ENCODE measurements at regions not wholly inside any gene's neighbourhood (a gene's known extent, or its start where the extent isn't known, plus 50 kb on each side); places are given as distances from the start of the nearest gene placed in this dataset.

DNA sequence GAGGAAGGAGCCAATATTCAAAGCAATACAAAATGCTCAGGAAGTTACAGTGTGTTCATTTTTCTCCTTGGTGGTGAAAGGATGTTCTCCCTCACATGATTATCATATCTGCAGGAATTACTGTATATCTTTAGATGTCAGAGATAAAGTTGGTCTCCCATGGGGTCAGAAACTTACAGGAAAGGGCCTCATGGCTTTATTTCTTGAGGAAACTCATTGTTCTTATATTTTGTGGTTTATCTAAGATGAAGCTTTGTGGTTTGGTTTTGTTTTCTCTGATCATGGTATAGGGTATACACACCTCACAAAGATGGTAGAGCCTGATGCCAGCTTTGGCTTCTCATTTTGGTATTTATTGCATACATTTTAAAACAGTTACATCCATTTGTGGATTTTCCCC lies 100.5 kb upstream of the STXBP5 start:
- no peak overlapping the region for H3K4me3 ChIP-seq (ENCODE audit: control extremely low read depth in 1 of 5, extremely low read depth in 1 of 5, insufficient read depth in 1 of 5, low read depth in 2 of 5, low read length in 4 of 5)
- Mint-ChIP-seq H3K27me3 (no peaks in the 10 kb centered on the region), H3K4me3 (no peak overlapping the region), H3K27ac (no peak overlapping the region), H3K4me1 (peaks cover 3% of the 10 kb centered on the region), H3K9me3 (ENCODE audit: insufficient read depth) (no peaks in the 10 kb centered on the region)
- CTCF ChIA-PET: no interaction called here
- H2AFZ ChIP-seq (ENCODE audit: insufficient read depth, low read depth, low read length, poor library complexity, severe bottlenecking): no peak overlapping the region
- intact Hi-C loops (cut with micrococcal nuclease): no loop called here
- ATAC-seq (ENCODE audit: low read depth) (no peak), DNase-seq (no peak)
- H3K27ac ChIP-seq (ENCODE audit: low read length in 2 of 2): no peak overlapping the region
- no peaks in the 10 kb centered on the region for H3K36me3 ChIP-seq (replicated peaks in 1 of 2; ENCODE audit: control extremely low read depth in 1 of 2, control insufficient read depth in 1 of 2, extremely low read depth in 1 of 2, insufficient read depth in 2 of 2, low read length in 1 of 2)
- POLR2A ChIA-PET: no interaction called here
- H3K4me2 ChIP-seq (replicated peaks; ENCODE audit: low read depth, low read length, poor library complexity, severe bottlenecking): no peak overlapping the region
- TF ChIP-seq, protein P1, sequence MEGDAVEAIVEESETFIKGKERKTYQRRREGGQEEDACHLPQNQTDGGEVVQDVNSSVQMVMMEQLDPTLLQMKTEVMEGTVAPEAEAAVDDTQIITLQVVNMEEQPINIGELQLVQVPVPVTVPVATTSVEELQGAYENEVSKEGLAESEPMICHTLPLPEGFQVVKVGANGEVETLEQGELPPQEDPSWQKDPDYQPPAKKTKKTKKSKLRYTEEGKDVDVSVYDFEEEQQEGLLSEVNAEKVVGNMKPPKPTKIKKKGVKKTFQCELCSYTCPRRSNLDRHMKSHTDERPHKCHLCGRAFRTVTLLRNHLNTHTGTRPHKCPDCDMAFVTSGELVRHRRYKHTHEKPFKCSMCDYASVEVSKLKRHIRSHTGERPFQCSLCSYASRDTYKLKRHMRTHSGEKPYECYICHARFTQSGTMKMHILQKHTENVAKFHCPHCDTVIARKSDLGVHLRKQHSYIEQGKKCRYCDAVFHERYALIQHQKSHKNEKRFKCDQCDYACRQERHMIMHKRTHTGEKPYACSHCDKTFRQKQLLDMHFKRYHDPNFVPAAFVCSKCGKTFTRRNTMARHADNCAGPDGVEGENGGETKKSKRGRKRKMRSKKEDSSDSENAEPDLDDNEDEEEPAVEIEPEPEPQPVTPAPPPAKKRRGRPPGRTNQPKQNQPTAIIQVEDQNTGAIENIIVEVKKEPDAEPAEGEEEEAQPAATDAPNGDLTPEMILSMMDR (IDR thresholded peaks at IDR 0.05): no peak
- TF ChIP-seq EZH2 (IDR thresholded peaks at IDR 0.05; ENCODE audit: borderline replicate concordance, insufficient read depth, low read depth, low read length, poor library complexity, severe bottlenecking): no peak
- H4K20me1 ChIP-seq (ENCODE audit: control insufficient read depth, insufficient read depth, low read length, poor library complexity, severe bottlenecking): no peaks in the 10 kb centered on the region
- no peaks in the 10 kb centered on the region for H3K4me1 ChIP-seq (ENCODE audit: control insufficient read depth in 2 of 2, insufficient read depth in 2 of 2, low read length in 2 of 2)
- no peaks in the 10 kb centered on the region for H3K79me2 ChIP-seq (ENCODE audit: control insufficient read depth, insufficient read depth, low read length)
- no peaks in the 10 kb centered on the region for H3K27me3 ChIP-seq (replicated peaks in 1 of 4; ENCODE audit: control extremely low read depth in 1 of 4, control insufficient read depth in 3 of 4, insufficient read depth in 4 of 4, low read length in 3 of 4)
- no peaks in the 10 kb centered on the region for H3K9me3 ChIP-seq (ENCODE audit: control extremely low read depth in 1 of 3, control insufficient read depth in 2 of 3, insufficient read depth in 1 of 3, low read length in 2 of 3)
- H3K9ac ChIP-seq (ENCODE audit: low read length): no peak overlapping the region

DNA sequence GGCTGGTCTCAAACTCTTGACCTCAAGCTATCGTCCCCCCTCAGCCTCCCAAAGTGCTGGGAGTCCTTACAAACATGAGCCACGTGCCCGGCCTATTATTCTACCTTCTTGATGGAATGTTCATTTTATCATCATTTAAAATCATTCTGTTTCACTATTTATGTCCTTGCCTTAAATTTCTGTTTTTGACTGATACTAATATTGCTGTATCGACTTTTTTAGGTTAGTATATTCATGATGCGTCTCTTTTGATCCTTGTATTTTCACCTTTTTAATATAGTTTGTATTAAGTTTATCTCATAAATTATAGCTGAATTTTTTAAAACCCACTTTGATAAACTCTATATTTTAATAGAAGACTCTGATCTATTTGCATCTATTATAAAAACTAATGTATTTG lies 98.4 kb upstream of the STXBP5 start:
- Histone ChIP-seq H3K4me3 (ENCODE audit: control extremely low read depth in 1 of 5, extremely low read depth in 1 of 5, insufficient read depth in 1 of 5, low read depth in 2 of 5, low read length in 4 of 5) (no peak overlapping the region), H3K79me2 (ENCODE audit: control insufficient read depth, insufficient read depth, low read length) (no peaks in the 10 kb centered on the region), H4K20me1 (ENCODE audit: control insufficient read depth, insufficient read depth, low read length, poor library complexity, severe bottlenecking) (no peaks in the 10 kb centered on the region), H3K4me1 (ENCODE audit: control insufficient read depth in 2 of 2, insufficient read depth in 2 of 2, low read length in 2 of 2) (no peaks in the 10 kb centered on the region), H3K4me2 (replicated peaks; ENCODE audit: low read depth, low read length, poor library complexity, severe bottlenecking) (no peak overlapping the region), H3K27ac (ENCODE audit: low read length in 2 of 2) (no peak overlapping the region), H3K9me3 (ENCODE audit: control extremely low read depth in 1 of 3, control insufficient read depth in 2 of 3, insufficient read depth in 1 of 3, low read length in 2 of 3) (no peaks in the 10 kb centered on the region), H3K9ac (ENCODE audit: low read length) (no peak overlapping the region), H3K27me3 (replicated peaks in 1 of 4; ENCODE audit: control extremely low read depth in 1 of 4, control insufficient read depth in 3 of 4, insufficient read depth in 4 of 4, low read length in 3 of 4) (no peaks in the 10 kb centered on the region), H2AFZ (ENCODE audit: insufficient read depth, low read depth, low read length, poor library complexity, severe bottlenecking) (no peak overlapping the region), H3K36me3 (replicated peaks in 1 of 2; ENCODE audit: control extremely low read depth in 1 of 2, control insufficient read depth in 1 of 2, extremely low read depth in 1 of 2, insufficient read depth in 2 of 2, low read length in 1 of 2) (no peaks in the 10 kb centered on the region)
- ChIA-PET POLR2A (no interaction called here), CTCF (no interaction called here)
- Mint-ChIP-seq H3K27ac (no peak overlapping the region), H3K9me3 (ENCODE audit: insufficient read depth) (no peaks in the 10 kb centered on the region), H3K4me1 (peaks cover 3% of the 10 kb centered on the region), H3K27me3 (no peaks in the 10 kb centered on the region), H3K4me3 (no peak overlapping the region)
- WGBS (ENCODE audit: insufficient coverage): no CpG with 5 or more reads among the region's 5 CpGs
- ATAC-seq (ENCODE audit: low read depth) (no peak), DNase-seq (no peak)
- TF ChIP-seq EZH2 (IDR thresholded peaks at IDR 0.05; ENCODE audit: borderline replicate concordance, insufficient read depth, low read depth, low read length, poor library complexity, severe bottlenecking): no peak
- TF ChIP-seq, protein P1 (IDR thresholded peaks at IDR 0.05): no peak
- intact Hi-C loops (cut with micrococcal nuclease): no loop called here

Data from B cell (primary cell).